ENCODE measurements at regions not wholly inside any gene's neighbourhood (a gene's known extent, or its start where the extent isn't known, plus 50 kb on each side); places are given as distances from the start of the nearest gene placed in this dataset.

DNA sequence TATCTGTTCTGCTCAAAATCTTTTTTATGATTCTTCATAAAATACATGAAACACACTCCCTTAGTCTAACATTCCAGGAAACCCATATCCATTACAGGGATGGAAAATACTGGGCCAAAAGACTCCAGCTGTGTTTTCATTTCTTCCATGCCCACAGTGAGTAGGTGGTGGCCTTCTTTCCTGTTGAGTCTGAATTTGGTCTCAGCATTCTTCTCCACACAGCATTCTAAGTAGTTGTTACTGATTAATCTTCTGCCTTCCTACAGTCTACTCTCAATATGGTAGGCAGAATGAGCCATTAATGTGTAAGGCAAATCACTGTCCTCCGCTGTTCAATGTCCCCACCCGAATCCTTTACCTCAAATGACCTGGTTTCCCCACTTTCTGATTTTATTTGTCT lies 370.6 kb upstream of the RPS6KA3 start:
- H3K4me3 ChIP-seq (ENCODE audit: control insufficient read depth, low read depth, low read length), result no peak overlapping the region
- no peak for TF ChIP-seq CTCF (conservative IDR thresholded peaks at IDR 0.05; ENCODE audit: control insufficient read depth, insufficient read depth, low read depth, low read length)
- DNase-seq (ENCODE audit: low read depth), result no peak

DNA sequence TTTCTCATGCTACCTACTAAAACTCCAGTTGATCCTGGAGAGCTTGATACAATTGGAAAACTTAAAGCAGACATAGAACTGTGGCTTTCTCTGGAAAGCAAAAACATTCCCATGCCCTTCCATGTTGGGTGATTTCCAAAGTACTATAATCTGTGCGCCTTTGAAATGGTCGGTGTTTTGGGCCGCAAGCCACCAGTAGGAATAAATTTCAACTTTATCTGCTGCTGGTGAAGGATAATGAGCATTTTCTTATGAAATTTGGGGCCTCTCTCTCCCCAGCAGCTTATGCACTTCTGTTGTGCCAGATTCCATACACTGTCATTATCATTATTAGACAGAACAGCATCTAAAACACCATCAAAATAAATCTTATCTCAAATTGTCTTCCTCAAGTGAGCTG lies 366.7 kb upstream of the RPS6KA3 start:
- no peak for DNase-seq (ENCODE audit: low read depth)
- no peak overlapping the region for H3K4me3 ChIP-seq (ENCODE audit: control insufficient read depth, low read depth, low read length)
- TF ChIP-seq CTCF (conservative IDR thresholded peaks at IDR 0.05; ENCODE audit: control insufficient read depth, insufficient read depth, low read depth, low read length), result no peak

DNA sequence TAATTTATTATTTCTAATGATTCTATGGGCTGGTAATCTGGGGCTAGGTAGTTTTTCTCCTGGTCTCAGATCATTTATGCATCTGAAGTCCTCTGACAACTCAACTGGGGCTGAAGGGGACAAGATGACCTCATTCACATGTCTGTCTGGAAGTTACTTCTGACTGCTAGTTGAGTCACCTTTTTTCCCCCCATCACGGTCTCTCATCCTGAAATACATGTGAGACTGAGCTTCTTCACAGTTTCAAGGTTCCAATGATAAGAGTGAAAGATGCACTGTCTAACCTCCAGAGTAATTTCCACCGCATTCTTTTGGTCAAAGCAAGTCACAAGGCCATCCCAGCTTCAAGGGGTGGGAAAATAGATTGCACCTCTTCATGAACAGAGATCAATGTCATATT lies 356.7 kb upstream of the RPS6KA3 start:
- peak; percentile 62 for DNase-seq (ENCODE audit: low read depth)
- no peak for TF ChIP-seq CTCF (conservative IDR thresholded peaks at IDR 0.05; ENCODE audit: control insufficient read depth, insufficient read depth, low read depth, low read length)
- H3K4me3 ChIP-seq (ENCODE audit: control insufficient read depth, low read depth, low read length), result no peak overlapping the region

DNA sequence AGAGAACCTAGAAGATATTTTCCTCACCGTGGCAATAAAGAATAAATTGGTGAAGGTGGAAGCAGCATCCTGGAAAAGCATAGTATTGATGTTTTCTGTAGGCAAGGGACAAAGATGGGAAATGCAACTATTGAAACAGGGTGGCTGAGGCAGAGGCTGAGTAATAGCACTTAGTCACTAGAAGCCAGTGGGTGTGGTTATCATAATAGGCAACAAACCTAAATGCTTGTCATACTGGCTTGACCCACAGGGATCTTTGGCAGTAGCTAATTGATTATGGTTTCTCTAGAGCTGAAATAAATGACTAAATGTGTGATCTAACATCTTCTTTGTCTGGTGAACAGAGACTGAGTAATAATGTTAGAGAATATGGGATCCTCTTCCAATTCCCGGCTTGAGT lies 353.6 kb upstream of the RPS6KA3 start:
- H3K4me3 ChIP-seq (ENCODE audit: control insufficient read depth, low read depth, low read length), result no peak overlapping the region
- no peak for TF ChIP-seq CTCF (conservative IDR thresholded peaks at IDR 0.05; ENCODE audit: control insufficient read depth, insufficient read depth, low read depth, low read length)
- DNase-seq (ENCODE audit: low read depth), result peak; percentile 89

- DNase-seq (ENCODE audit: low read depth), result no peak
- H3K4me3 ChIP-seq (ENCODE audit: control insufficient read depth, low read depth, low read length), result no peak overlapping the region
- TF ChIP-seq CTCF (conservative IDR thresholded peaks at IDR 0.05; ENCODE audit: control insufficient read depth, insufficient read depth, low read depth, low read length), result no peak
Observed at GRCh38 chrX:20609916-20610415, 343.3 kb upstream of the RPS6KA3 start.

GRCh38 chrX:20606831-20607230 lies 340.1 kb upstream of the RPS6KA3 start:
- no peak overlapping the region for H3K4me3 ChIP-seq (ENCODE audit: control insufficient read depth, low read depth, low read length)
- DNase-seq (ENCODE audit: low read depth), result no peak
- TF ChIP-seq CTCF (conservative IDR thresholded peaks at IDR 0.05; ENCODE audit: control insufficient read depth, insufficient read depth, low read depth, low read length), result no peak

DNA sequence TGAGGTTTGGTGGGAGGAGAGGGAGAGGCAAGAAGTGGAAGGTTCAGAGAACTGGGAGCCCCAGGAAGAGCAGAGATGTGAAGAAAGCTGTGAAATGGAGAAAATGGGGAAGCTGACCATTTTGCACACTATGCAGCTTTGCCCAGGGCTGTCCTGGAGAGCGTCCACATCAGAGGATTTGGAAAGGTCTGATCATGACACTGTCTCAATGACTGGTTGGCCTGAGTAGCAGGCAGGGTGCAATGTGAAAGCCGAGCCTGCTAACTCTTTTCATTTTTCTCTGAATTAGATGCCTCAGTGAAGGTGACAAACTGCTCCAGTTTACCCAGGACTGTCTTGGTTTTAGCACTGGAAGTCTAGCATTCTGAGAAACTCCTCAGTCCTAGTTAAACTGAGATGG lies 330.1 kb upstream of the RPS6KA3 start:
- no peak overlapping the region for H3K4me3 ChIP-seq (ENCODE audit: control insufficient read depth, low read depth, low read length)
- no peak for TF ChIP-seq CTCF (conservative IDR thresholded peaks at IDR 0.05; ENCODE audit: control insufficient read depth, insufficient read depth, low read depth, low read length)
- DNase-seq (ENCODE audit: low read depth), result no peak

Data from fibroblast of mammary gland (primary cell).